ENCODE measurements at regions not wholly inside any gene's neighbourhood (a gene's known extent, or its start where the extent isn't known, plus 50 kb on each side); places are given as distances from the start of the nearest gene placed in this dataset.

- no peak overlapping the region for H3K4me3 ChIP-seq (replicated peaks in 1 of 3; ENCODE audit: insufficient read depth in 1 of 3, low read depth in 1 of 3, low read length in 3 of 3)
- POLR2A ChIA-PET = no interaction called here
- no TSS peak for BruUV-seq (replicated peaks)
- H3K9ac ChIP-seq (replicated peaks; ENCODE audit: extremely low read depth, insufficient read depth, low read length) = no peak overlapping the region
- intact Hi-C loops (cut with micrococcal nuclease) = no loop called here
- no peaks in the 10 kb centered on the region for H3K79me2 ChIP-seq (ENCODE audit: control insufficient read depth, insufficient read depth, low read length)
- no peaks in the 10 kb centered on the region for H3K36me3 ChIP-seq (ENCODE audit: control insufficient read depth in 2 of 2, extremely low read depth in 1 of 2, insufficient read depth in 2 of 2, low read length in 2 of 2)
- no peak overlapping the region for H3K27ac ChIP-seq (ENCODE audit: insufficient read depth, low read depth, low read length)
- DNase-seq (ENCODE audit: low read depth, low spot score) = no peak
- H3K9me1 ChIP-seq (replicated peaks; ENCODE audit: control insufficient read depth, extremely low read depth, insufficient read depth, low read length) = no peaks in the 10 kb centered on the region
- no peak for TF ChIP-seq FOS (IDR thresholded peaks at IDR 0.05; ENCODE audit: borderline replicate concordance, insufficient read depth, low read length)
- TF ChIP-seq GATA2 (IDR thresholded peaks at IDR 0.05; ENCODE audit: insufficient read depth, insufficient read length, low read depth, low read length) = no peak
- no peak for TF ChIP-seq JUN (IDR thresholded peaks at IDR 0.05; ENCODE audit: borderline replicate concordance, insufficient read depth, insufficient read length, low read depth)
- no peak for TF ChIP-seq MYC (IDR thresholded peaks at IDR 0.05; ENCODE audit: low read depth, low read length)
- TF ChIP-seq POLR2AphosphoS5 (IDR thresholded peaks at IDR 0.05; ENCODE audit: insufficient read depth, low read depth, low read length) = no peak
- TF ChIP-seq EZH2 (IDR thresholded peaks at IDR 0.05; ENCODE audit: borderline replicate concordance, low read depth, low read length, severe bottlenecking) = no peak
- TF ChIP-seq, protein P1, sequence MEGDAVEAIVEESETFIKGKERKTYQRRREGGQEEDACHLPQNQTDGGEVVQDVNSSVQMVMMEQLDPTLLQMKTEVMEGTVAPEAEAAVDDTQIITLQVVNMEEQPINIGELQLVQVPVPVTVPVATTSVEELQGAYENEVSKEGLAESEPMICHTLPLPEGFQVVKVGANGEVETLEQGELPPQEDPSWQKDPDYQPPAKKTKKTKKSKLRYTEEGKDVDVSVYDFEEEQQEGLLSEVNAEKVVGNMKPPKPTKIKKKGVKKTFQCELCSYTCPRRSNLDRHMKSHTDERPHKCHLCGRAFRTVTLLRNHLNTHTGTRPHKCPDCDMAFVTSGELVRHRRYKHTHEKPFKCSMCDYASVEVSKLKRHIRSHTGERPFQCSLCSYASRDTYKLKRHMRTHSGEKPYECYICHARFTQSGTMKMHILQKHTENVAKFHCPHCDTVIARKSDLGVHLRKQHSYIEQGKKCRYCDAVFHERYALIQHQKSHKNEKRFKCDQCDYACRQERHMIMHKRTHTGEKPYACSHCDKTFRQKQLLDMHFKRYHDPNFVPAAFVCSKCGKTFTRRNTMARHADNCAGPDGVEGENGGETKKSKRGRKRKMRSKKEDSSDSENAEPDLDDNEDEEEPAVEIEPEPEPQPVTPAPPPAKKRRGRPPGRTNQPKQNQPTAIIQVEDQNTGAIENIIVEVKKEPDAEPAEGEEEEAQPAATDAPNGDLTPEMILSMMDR (IDR thresholded peaks at IDR 0.05; ENCODE audit: extremely low read depth in 1 of 2, insufficient read depth in 1 of 2, low read depth in 1 of 2, low read length in 2 of 2) = no peak
- CTCF ChIA-PET = no interaction called here
- FAIRE-seq = no peak
- no peaks in the 10 kb centered on the region for H4K20me1 ChIP-seq (replicated peaks; ENCODE audit: control insufficient read depth, extremely low read depth, insufficient read depth, low read length)
- peaks cover 0 to 3% of the 10 kb centered on the region in 2 experiments for H3K27me3 ChIP-seq (ENCODE audit: control insufficient read depth in 2 of 2, insufficient read depth in 2 of 2, low read length in 2 of 2)
- H2AFZ ChIP-seq (ENCODE audit: low read depth, low read length) = no peak overlapping the region
- dilution Hi-C loops (cut with MboI; ENCODE audit: extremely low pct_ligation_motif_present, low sequenced_read_pairs) = no loop called here
- H3K4me2 ChIP-seq (ENCODE audit: insufficient read depth, low read length) = no peak overlapping the region
- no peaks in the 10 kb centered on the region for H3K9me3 ChIP-seq (replicated peaks; ENCODE audit: control insufficient read depth, insufficient read depth, low read length)
- H3K4me1 ChIP-seq (ENCODE audit: control insufficient read depth, extremely low read depth, insufficient read depth, low read length) = no peaks in the 10 kb centered on the region
These were observed 85.9 kb upstream of the KLHL25 start for GRCh38 chr15:85880501-85881190.

Data from endothelial cell of umbilical vein (primary cell).